ENCODE measurements at regions not wholly inside any gene's neighbourhood (a gene's known extent, or its start where the extent isn't known, plus 50 kb on each side); places are given as distances from the start of the nearest gene placed in this dataset.
"Not testable (repeated sequence)": the region's sequence is repeated elsewhere in the genome, so short reads cannot be mapped to it uniquely, and the experiment has no call there.

- TF ChIP-seq CTCF (IDR thresholded peaks at IDR 0.05; ENCODE audit: low read length, missing control alignments), result no peak
- DNase-seq (ENCODE audit: low read depth), result peak; percentile 4
- H3K4me3 ChIP-seq (replicated peaks; ENCODE audit: low read depth, low read length), result no peak overlapping the region
These were observed 343.4 kb downstream of the SLITRK5 start for GRCh38 chr13:88014527-88014926.

- peak; percentile 7 for DNase-seq (ENCODE audit: low read depth)
- no peak overlapping the region for H3K4me3 ChIP-seq (replicated peaks; ENCODE audit: low read depth, low read length)
- TF ChIP-seq CTCF (IDR thresholded peaks at IDR 0.05; ENCODE audit: low read length, missing control alignments), result no peak
These were observed 351.4 kb downstream of the SLITRK5 start for GRCh38 chr13:88022431-88023208.

GRCh38 chr13:88026241-88026640 lies 355.1 kb downstream of the SLITRK5 start:
- H3K4me3 ChIP-seq (replicated peaks; ENCODE audit: low read depth, low read length), result no peak overlapping the region
- DNase-seq (ENCODE audit: low read depth), result no peak
- TF ChIP-seq CTCF (IDR thresholded peaks at IDR 0.05; ENCODE audit: low read length, missing control alignments), result no peak

GRCh38 chr13:88031980-88032559 lies 360.9 kb downstream of the SLITRK5 start:
- peak; percentile 1 for DNase-seq (ENCODE audit: low read depth)
- TF ChIP-seq CTCF (IDR thresholded peaks at IDR 0.05; ENCODE audit: low read length, missing control alignments), result no peak
- no peak overlapping the region for H3K4me3 ChIP-seq (replicated peaks; ENCODE audit: low read depth, low read length)

- not testable (repeated sequence) for DNase-seq (ENCODE audit: low read depth); H3K4me3 ChIP-seq (replicated peaks; ENCODE audit: low read depth, low read length)
These were observed 365.0 kb downstream of the SLITRK5 start for GRCh38 chr13:88036205-88036604.

GRCh38 chr13:88042489-88042888 lies 371.3 kb downstream of the SLITRK5 start:
- no peak for DNase-seq (ENCODE audit: low read depth)
- no peak overlapping the region for H3K4me3 ChIP-seq (replicated peaks; ENCODE audit: low read depth, low read length)
- no peak for TF ChIP-seq CTCF (IDR thresholded peaks at IDR 0.05; ENCODE audit: low read length, missing control alignments)

- TF ChIP-seq CTCF (IDR thresholded peaks at IDR 0.05; ENCODE audit: low read length, missing control alignments), result no peak
- DNase-seq (ENCODE audit: low read depth), result no peak
- no peak overlapping the region for H3K4me3 ChIP-seq (replicated peaks; ENCODE audit: low read depth, low read length)
These were observed 380.7 kb downstream of the SLITRK5 start for GRCh38 chr13:88051746-88052482.
